A549 (cell line): ENCODE measurements at regions not wholly inside any gene's neighbourhood (a gene's known extent, or its start where the extent isn't known, plus 50 kb on each side); places are given as distances from the start of the nearest gene placed in this dataset.

ENCODE experiments used
- CBX2 ChIP-seq: fragments of 200-600 bp; sonication (generic); IDR thresholded peaks from 2 replicates; pipeline ENCODE4 v1.6.1; 2016; ENCODE audit warnings: low read depth, mild to moderate bottlenecking, borderline replicate concordance
- CTCF ChIP-seq: fragments of >200 bp; sonication (Bioruptor Twin); formaldehyde crosslinking; IDR thresholded peaks from 3 replicates; pipeline ENCODE4 v1.5.1; 2016
- E2F6 ChIP-seq: IDR thresholded peaks from 2 replicates; pipeline ENCODE4 v1.6.1; 2012; ENCODE audit warnings: low read depth, borderline replicate concordance
- EHMT2 ChIP-seq: fragments of 200-600 bp; sonication (generic); IDR thresholded peaks from 2 replicates; pipeline ENCODE4 v1.6.1; 2016; ENCODE audit warnings: antibody characterized with exemption, low read depth, mild to moderate bottlenecking, moderate library complexity
- EP300 ChIP-seq, 2 experiments: fragments of >200 bp; sonication (Bioruptor Twin); formaldehyde crosslinking; IDR thresholded peaks; 2 replicates in 1 of 2; 3 replicates in 1 of 2; pipeline ENCODE4 v1.6.1; 2016 to 2017
- JUNB ChIP-seq: fragments of >200 bp; sonication (Bioruptor Twin); formaldehyde crosslinking; IDR thresholded peaks from 2 replicates; pipeline ENCODE4 v1.6.1; 2016
- POLR2A ChIP-seq: IDR thresholded peaks from 2 replicates; pipeline ENCODE4 v1.6.1; 2012; ENCODE audit warnings: mild to moderate bottlenecking, low read length
- POLR2AphosphoS2 ChIP-seq: conservative IDR thresholded peaks from 2 replicates; pipeline ENCODE4 v1.6.1; 2012; ENCODE audit warnings: low read length, improper control_type of control experiment, inconsistent platforms
- RCOR1 ChIP-seq: fragments of 150-350 bp; IDR thresholded peaks from 2 replicates; pipeline ENCODE4 v1.6.1; 2014; ENCODE audit warnings: antibody characterized with exemption, low read length, low read depth
- REST ChIP-seq: fragments of 200-600 bp; sonication (generic); IDR thresholded peaks from 2 replicates; pipeline ENCODE4 v1.6.1; 2016; ENCODE audit warnings: antibody characterized with exemption, mild to moderate bottlenecking, moderate library complexity
- TP53 ChIP-seq: fragments of 250-450 bp; sonication (Bioruptor Pico); IDR thresholded peaks from 2 replicates; pipeline ENCODE4 v1.5.0; 2021; ENCODE audit warnings: mild to moderate bottlenecking, moderate library complexity
- ZSCAN20 ChIP-seq: fragments of 250-450 bp; sonication (Bioruptor Pico); IDR thresholded peaks from 2 replicates; pipeline ENCODE4 v1.8.0; 2022; ENCODE audit warnings: mild to moderate bottlenecking, moderate library complexity
- TF ChIP-seq, protein P1 (sequence below): fragments of 250-450 bp; sonication (Bioruptor Pico); IDR thresholded peaks from 2 replicates; pipeline ENCODE4 v1.5.0; 2020; ENCODE audit warnings: low read depth, mild to moderate bottlenecking, moderate library complexity

DNA sequence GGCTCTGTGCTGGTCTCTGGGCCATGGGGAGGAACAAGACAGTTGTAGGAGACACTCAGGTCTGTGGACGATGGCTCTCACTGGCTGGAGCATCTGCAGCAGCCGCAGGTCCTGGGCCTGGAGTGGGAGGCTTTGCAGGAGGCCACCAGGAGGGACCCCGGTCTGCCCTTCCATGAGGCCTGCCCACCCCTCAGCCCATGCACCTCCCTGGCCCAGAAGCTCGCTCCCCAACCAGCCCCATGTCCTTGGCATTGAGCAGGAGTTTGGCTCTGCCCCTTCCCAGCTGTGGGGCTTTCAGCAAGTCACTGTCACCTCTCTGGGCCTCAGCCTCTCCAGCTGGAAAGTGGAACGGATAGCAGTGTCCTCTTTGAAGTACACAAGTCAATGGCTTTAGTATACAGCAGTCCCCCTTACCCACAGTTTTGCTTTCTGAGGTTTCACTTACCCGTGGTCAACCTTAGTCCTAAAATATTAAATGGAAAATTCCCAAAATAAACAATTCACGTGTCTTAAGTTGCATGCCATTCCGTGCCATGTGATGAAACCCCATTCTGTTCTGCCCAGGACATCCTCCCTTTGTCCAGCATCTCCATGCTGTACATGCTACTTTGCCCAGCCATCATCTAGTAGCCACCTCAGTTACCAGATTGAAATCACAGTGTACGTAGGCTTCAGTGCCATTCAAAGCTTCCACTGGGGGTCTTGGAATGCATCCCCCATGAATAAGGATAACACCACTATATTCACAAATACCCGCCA, 104.0 kb downstream of the CPZ start:
- TF ChIP-seq, protein P1, sequence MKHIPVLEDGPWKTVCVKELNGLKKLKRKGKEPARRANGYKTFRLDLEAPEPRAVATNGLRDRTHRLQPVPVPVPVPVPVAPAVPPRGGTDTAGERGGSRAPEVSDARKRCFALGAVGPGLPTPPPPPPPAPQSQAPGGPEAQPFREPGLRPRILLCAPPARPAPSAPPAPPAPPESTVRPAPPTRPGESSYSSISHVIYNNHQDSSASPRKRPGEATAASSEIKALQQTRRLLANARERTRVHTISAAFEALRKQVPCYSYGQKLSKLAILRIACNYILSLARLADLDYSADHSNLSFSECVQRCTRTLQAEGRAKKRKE (CRISPR knock-in tag): no peak
- TF ChIP-seq TP53 (CRISPR knock-in tag) (no peak), E2F6 (no peak), POLR2AphosphoS2 (no peak), POLR2A (no peak), JUNB (no peak), REST (no peak), CTCF (no peak), CBX2 (no peak), RCOR1 (no peak), EHMT2 (no peak), ZSCAN20 (CRISPR knock-in tag) (no peak), EP300 (IDR thresholded peaks at IDR 0.05) (no peak)
